Retinal pigment epithelial cell (primary cell): ENCODE measurements at regions not wholly inside any gene's neighbourhood (a gene's known extent, or its start where the extent isn't known, plus 50 kb on each side); places are given as distances from the start of the nearest gene placed in this dataset.

Experiments used
- DNase-seq: peaks from one replicate; pipeline ENCODE4 v3.0.0-alpha.2; 2010; ENCODE audit warnings: low read depth
- H3K4me3 ChIP-seq: 2 replicates; pipeline ENCODE4 v1.5.1; 2011; ENCODE audit warnings: mild to moderate bottlenecking, low read length, control low read depth, moderate library complexity
- CTCF ChIP-seq: conservative IDR thresholded peaks from 2 replicates; pipeline ENCODE4 v1.5.1; 2011; ENCODE audit warnings: low read depth, low read length, control low read depth, inconsistent platforms

GRCh38 chr10:78408671-78409472 lies 375.2 kb downstream of the RPS24 start:
- H3K4me3 ChIP-seq = no peak overlapping the region
- TF ChIP-seq CTCF = peak; percentile 30
- peak; percentile 67 for DNase-seq

GRCh38 chr10:78410046-78410965 lies 376.6 kb downstream of the RPS24 start:
- DNase-seq = no peak
- H3K4me3 ChIP-seq = no peak overlapping the region
- no peak for TF ChIP-seq CTCF

GRCh38 chr10:78411716-78412115 lies 378.1 kb downstream of the RPS24 start:
- no peak overlapping the region for H3K4me3 ChIP-seq
- DNase-seq = no peak
- TF ChIP-seq CTCF = no peak

GRCh38 chr10:78412605-78413004 lies 378.9 kb downstream of the RPS24 start:
- no peak for DNase-seq
- TF ChIP-seq CTCF = no peak
- H3K4me3 ChIP-seq = no peak overlapping the region

- no peak for TF ChIP-seq CTCF
- DNase-seq = no peak
- H3K4me3 ChIP-seq = no peak overlapping the region
Measured at GRCh38 chr10:78413076-78414055, 379.7 kb downstream of the RPS24 start.

GRCh38 chr10:78414380-78414779 lies 380.7 kb downstream of the RPS24 start:
- TF ChIP-seq CTCF = no peak
- no peak for DNase-seq
- H3K4me3 ChIP-seq = no peak overlapping the region
